ENCODE measurements at regions not wholly inside any gene's neighbourhood (a gene's known extent, or its start where the extent isn't known, plus 50 kb on each side); places are given as distances from the start of the nearest gene placed in this dataset.
A peak's percentile ranks its signal among the peaks of the same experiment; 100 is the strongest.
"Not testable (repeated sequence)": the region's sequence is repeated elsewhere in the genome, so short reads cannot be mapped to it uniquely, and the experiment has no call there.

- DNase-seq = peak in 1 of 58 donors; percentile 0
Measured at GRCh38 chr14:23694949-23695663, 58.9 kb downstream of the DHRS2 start.

GRCh38 chr14:23695664-23695999 is 59.5 kb downstream of the DHRS2 start:
- DNase-seq = no peak

GRCh38 chr14:23696701-23697239 is 60.6 kb downstream of the DHRS2 start:
- DNase-seq = no peak

DNA sequence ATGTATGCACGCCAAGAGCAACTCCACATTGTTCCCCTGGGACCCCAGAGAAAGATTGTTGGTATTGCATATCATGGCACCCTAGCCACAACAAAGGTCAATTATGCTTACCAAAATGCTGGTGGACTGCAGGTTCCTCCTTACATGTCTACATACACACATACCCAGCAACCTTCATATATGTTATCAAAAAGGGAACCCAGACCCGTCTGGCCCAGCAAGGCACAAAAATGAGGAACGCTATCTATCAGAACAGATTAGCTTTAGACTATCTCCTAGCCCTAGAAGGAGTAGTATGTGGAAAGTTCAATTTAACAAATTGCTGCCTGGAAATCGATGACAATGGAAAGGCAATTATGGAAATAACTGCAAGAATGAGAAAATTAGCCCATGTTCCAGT is 61.5 kb downstream of the DHRS2 start:
- DNase-seq = no peak

- no peak for DNase-seq
Measured at GRCh38 chr14:23702656-23703426, 66.7 kb downstream of the DHRS2 start.

DNA sequence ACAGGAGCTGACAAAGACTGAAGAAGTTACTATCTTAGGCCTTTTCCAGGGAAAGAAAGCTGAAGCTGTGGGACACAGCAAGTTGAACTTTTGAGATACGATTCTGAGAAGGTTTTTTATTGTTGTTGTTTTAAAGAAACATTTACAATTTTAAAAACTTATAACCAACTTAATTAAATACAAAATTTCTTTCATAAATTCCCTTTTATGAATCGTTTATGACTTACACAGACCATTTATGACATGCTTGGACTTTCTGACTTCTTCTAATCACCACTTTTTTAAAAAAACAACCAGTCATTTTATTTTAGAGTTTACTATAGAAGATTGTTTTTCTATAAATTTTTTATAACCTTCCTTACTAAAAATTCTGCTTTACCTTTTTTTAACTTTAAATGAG is 68.7 kb downstream of the DHRS2 start:
- DNase-seq = no peak

- no peak for DNase-seq
Measured at GRCh38 chr14:23707415-23707814, 71.3 kb downstream of the DHRS2 start.

DNA sequence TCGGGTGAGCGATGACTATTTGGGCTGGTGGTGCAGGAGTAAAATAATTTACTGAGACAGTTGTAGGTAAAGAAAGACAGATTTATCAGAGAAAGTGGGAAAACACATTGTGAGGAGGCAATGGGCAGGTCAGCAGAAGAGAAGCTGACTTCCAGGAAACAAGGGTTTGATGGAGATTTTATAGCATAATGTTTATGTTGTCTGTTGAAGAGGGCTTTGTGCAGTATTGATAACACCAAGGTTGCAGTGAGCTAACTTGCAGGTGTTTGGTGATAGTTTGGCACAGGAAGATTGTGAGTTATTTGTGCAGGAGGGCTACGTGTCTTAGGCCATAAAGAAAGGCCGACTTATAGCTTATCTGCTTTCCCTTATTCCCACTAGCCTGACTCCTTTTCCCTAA is 72.2 kb downstream of the DHRS2 start:
- DNase-seq = no peak

- no peak for DNase-seq
Measured at GRCh38 chr14:23709923-23710322, 73.8 kb downstream of the DHRS2 start.

- DNase-seq = no peak
Measured at GRCh38 chr14:23712287-23712686, 76.1 kb downstream of the DHRS2 start.

DNA sequence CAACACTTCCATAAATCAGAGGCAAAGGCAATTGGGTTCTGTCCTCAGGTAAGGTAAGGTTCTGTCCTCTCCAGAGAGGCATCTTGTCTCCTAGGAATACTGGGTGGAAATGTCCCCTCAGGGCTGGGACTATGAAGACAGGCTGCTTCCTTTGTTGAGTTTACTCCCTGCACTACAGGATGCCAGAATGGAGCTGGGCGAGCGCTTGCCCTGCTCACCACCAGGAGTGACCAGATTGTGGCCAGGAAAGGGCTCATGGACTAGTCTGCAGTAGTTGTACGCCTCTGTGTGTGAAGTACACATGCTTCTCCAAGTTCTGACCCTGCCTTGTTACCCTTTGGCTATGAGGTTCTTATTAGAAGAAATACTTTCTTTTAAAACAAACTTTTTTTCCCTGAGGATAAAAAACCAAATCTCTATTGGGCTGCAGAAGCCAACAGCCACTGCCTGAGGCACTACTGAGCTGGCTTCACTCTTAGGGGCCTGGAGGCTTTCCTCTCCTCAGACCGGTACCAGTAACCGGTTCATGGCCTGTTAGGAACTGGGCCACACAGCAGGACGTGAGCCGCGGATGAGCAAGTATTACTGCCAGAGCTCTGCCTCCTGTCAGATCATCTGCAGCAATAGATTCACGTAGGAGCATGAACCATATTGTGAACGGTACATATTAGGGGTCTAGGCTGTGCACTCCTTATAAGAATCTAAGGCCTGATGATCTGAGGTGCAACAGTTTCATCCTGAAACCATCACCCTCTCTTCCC is 83.2 kb downstream of the DHRS2 start:
- DNase-seq = no peak

GRCh38 chr14:23722675-23723074 is 86.5 kb downstream of the DHRS2 start:
- no peak for DNase-seq

- no peak for DNase-seq
Measured at GRCh38 chr14:23723911-23724310, 87.7 kb downstream of the DHRS2 start.

- DNase-seq = no peak
Measured at GRCh38 chr14:23725528-23725927, 89.4 kb downstream of the DHRS2 start.

- DNase-seq = no peak
Measured at GRCh38 chr14:23725980-23726710, 90.0 kb downstream of the DHRS2 start.

GRCh38 chr14:23727566-23728335 is 91.6 kb downstream of the DHRS2 start:
- peak in 5 of 58 donors; percentile 1 to 14 (median 4) for DNase-seq

DNA sequence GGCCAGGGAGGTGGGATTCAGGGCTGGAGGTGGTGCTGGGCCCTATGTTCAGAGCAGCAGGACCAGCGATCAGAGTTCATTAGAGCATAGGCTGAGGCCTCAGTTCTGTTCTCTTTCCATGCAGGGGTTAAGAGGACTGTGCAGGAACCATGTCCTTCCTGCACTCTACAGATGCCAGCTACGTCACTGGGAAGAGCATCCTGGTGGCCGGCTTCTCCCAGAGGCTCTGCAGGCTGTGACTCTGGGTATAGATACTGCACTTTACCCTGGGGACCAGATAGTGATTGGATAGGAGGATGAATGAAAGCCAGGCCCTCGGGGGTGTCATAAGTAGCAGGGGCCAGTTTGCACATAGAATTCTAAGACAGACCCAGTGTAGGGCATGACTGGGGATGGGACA is 92.6 kb downstream of the DHRS2 start:
- no peak for DNase-seq

DNA sequence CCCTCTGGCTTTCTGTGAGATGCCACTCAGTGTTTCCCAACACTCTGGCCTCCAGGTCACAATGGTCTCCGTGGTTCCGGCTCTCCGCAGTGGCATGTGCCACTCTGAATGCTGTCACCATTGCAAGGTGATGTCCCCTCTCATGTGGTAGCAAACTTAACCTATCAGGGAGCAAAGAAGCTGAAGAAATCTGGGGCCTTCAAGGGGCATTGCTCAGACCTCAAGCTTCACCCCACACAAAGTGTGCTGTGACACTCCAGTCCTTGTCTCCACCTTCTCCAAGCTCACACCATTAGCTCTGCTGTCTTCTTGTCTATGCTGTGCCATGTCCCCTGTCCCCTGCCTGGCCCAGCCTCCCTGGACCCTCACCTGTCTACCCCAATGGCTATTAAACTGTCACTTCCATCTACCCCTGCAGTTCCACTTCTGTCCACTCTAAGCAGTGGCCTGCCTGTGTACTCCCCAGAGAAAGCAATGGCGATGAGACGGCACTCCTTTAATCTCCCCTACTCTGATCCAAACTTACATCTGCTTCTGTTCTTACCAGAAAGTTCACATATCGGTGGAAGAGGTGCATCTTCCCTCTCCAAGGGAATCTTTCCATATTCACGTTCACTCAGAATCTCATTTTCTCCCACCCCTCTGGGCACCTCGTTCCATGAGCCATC is 93.7 kb downstream of the DHRS2 start:
- DNase-seq = no peak

- no peak for DNase-seq
Measured at GRCh38 chr14:23735394-23735793, 99.2 kb downstream of the DHRS2 start.

DNA sequence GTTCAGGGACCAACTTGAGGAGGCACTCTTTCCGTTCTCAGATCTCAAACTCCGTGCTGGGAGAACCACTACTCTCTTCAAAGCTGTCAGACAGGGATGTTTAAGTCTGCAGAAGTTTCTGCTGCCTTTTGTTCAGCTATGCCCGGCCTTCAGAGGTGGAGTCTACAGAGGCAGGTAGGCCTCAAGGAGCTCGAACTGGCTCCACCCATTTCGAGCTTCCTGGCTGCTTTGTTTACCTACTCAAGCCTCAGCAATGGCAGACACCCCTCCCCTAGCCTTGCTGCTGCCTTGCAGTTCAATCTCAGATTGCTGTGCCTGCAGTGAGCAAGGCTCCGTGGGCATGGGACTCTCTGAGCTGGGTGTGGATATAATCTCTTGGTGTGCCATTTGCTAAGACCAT is 108.2 kb downstream of the DHRS2 start:
- DNase-seq = not testable (repeated sequence)

Measured in anterior cingulate cortex (tissue), 58 donors.